HPDE6-E6E7 (cell line): ENCODE measurements at regions not wholly inside any gene's neighbourhood (a gene's known extent, or its start where the extent isn't known, plus 50 kb on each side); places are given as distances from the start of the nearest gene placed in this dataset.
"Not testable (repeated sequence)": the region's sequence is repeated elsewhere in the genome, so short reads cannot be mapped to it uniquely, and the experiment has no call there.

ENCODE experiments used
- DNase-seq: peaks from one replicate; pipeline ENCODE4 v3.0.0; 2011; ENCODE audit warnings: missing footprints; ENCODE audit errors: extremely low spot score

DNA sequence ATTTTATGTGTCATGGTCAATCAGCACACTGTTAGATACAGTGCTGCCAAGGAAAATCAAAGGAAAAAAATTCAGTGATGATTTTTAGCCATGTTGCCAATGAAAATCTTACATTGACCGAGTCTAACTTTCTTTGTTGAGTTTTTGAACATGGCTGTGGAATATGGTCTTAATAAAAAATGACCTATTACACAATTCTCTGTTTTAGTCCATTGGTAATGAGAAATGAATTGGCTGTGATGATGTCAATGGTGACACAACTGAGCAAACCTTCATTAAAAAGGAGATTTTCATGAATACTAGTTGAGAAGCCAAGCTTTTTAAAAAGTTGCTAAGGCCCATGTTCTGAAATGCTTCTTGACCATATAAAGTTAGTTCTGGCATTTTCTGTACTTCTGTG lies 225.9 kb upstream of the GYPA start:
- DNase-seq: no peak

DNA sequence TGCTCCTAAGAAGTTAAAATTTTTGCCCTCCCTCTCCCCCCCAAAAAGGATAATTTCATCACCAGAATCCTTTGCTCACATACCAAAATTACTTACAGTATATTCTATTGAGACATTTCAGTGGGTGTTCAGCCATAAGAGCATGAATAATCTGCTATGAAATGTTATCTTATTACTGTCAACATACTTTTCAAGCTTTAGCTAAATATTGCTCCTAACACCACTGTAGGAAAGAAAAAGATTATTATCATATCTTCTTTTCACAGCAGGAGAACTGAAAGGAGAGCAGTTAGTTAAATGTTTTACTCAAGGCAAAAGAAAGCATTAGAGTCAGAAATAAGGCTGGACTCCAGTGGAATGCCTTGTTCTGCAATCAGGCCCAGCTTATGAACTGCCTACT lies 231.0 kb upstream of the GYPA start:
- no peak for DNase-seq

DNA sequence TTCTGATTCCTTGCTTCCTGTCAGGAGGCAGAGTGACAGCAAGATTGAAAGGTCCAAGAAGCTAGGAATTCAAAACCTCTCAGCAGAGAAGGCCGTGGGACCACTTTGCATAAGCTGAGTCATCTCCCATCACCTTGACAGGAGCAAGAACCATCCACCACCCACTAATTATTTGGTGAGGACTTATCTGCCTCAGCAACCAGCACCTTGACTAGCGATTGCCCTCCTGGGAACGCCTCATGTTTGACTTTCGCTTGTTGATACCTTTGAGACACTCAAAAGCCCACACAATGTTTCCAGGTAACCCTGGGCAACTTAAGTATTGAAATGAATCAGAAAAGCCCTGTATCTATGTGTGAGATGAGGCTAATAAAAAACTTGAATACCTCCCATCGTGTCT lies 233.5 kb upstream of the GYPA start:
- DNase-seq: no peak

DNA sequence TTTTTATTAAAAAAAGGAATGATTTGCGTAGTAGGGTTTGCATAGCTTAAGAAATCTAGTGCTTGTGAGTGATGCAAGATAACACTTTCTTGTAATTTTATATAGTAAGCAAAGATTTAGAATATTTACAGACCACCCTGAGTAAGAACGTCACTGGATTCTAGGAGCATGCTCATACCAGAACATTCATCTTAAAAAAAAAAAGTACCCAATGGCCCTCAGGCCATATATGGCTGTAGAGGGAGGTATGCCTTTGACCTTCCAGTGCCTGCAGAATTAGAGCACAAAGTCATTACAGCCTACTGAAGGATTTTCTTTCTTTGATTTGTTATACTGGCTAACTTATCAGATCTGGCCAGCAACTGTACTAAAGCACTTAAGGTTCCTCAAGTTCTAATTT lies 236.3 kb upstream of the GYPA start:
- no peak for DNase-seq

DNA sequence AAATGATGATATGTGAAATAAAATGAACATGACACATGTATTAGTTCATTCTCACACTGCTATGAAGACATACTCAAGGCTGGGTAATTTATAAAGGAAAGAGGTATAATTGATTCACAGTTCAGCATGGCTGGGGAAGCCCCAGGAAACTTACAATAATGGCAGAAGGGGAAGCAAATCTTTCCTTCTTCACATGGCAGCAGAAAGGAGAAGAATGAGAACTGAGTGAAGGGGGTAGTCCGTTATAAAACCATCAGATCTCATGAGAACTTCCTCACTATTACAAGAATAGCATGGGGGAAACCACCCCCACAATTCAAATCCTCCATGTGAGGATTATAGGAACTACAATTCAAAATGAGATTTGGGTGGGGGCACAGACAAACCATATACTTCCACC lies 243.9 kb upstream of the GYPA start:
- DNase-seq: no peak

DNA sequence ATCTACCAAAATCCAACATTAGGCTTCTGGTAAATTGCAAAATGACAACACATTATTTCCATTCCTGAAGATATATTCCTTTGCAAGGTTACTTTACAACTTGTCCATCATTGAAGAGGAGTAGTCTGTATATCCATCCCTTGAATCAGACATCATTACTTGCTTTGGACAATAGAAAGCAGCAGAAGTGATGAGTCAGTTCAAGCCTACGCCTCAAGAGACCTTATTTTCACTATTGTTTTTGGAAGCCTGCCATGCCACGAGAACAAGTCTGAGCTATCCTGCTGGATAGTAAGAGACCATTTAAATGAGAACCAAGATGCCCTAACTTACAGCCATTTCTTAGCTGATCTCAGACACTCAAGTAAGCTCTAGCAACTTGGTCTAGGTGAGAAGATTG lies 246.0 kb upstream of the HHIP start:
- peak; percentile 63 for DNase-seq

DNA sequence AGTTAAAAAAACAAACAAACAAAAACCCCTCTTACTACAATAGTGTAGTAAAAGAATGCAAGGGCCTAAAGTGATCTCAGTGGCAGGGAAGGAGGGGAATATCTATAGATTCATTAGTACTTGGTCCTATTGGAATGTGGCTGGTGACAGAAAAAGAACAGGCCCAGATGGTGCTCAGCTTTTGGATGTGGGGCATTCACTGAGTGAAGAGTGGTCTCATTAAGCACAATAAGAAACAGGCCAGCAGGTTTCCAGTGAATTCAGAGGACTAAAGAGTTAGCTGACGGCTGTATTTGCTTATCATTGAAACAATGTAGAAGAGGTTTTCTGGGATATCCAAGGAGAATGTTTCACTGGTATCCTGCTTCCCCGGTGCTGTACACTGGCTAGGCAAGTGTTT lies 243.8 kb upstream of the HHIP start:
- no peak for DNase-seq

DNA sequence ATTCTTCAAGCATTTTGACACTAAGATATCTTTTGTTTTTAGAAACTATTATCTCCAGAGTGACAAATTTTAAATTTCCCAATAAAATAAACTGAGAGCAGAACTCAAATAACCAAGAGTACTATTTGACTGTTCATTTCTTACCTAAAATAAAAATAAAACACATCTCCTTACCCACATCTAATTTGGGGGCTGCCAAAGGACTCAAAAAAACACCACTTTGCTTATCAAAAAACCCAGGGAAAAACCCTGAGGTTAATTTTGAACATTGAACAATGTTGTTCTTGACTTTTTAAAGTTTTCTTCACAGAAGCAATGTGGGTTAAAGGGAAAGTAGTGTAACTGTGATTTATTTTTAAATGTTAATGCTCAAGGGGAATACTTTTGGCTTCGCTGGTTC lies 243.0 kb upstream of the HHIP start:
- DNase-seq: no peak

DNA sequence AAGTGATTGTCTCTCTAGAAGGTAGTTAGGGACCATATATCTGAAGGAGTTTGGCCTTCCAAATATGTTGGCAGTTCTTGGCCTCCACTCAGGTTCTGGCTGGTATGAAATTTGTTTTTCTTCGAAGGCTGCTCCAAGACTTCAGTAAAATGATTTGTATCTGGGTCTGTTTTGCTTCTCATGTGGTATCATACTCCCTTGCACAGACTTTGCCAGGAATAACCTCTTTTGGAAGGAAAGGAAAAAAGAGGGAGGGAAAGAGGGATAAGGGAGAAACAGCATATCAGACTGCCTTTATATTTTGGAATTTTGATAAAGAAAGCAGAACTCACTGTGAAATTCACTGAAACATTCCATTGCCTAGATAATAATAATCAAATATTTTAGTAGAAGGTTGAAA lies 242.1 kb upstream of the HHIP start:
- DNase-seq: no peak

DNA sequence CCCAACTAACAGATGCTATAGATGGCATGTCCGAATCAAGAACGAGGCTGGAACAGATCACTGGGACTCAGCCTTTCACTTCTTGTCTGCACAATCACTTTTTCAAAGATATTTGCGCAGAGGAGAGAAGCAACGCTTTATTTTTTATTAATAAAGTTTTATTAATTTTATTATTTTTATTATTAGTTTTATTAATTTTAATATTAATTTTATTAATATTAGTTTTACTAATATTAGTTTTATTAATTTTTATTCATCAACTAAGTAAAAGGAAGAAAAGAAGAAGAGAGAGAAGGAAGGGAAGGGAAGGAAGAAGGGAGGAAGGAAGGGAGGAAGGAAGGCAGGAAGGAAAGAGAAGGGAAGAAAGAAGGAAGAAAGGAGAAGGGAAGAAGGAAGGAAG lies 236.4 kb upstream of the HHIP start:
- DNase-seq: no peak

DNA sequence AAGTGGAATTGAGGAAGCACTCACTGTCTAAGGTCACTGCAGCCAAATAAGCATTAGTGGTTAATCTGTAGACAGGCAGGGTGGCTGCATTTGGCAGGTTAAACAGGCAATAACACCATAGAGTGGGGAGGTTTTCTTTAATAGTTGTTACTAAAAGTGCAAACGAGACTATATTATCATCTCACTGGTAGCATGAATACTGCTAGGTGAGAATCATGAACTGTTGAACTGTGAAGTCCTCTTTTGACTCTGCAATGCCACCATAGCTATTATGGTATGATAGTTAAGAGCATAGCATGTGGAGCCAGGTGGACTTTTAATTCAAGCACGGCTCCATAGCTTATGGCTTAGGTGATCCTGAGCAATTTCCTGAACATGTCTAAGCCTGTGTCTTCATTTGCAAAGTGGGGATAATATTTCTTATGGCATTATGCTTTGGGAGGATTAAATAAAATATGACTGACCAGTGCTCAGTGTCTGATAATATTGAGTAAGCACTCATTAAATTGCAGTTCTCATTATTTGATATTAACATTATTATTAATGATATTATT lies 235.6 kb upstream of the HHIP start:
- peak; percentile 33 for DNase-seq

DNA sequence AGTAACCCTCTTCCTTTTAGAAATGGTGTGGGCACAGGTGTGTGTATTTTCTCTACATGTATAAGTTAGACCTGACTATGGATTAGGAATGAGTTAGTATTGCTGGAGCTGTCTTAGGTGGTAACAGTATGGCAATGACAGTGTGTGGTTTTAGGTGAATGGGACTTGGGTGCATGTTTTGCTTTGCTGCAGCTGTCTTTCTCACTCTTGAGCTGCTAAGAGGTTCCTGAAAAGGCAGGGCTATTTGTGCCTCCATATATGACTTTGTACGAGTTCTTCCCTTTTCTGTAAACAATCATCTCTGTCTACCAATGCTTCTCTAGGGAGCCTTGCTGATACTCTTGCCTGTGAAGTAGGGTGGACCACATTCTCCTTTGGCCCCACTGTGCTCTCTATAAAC lies 234.8 kb upstream of the HHIP start:
- DNase-seq: no peak

DNA sequence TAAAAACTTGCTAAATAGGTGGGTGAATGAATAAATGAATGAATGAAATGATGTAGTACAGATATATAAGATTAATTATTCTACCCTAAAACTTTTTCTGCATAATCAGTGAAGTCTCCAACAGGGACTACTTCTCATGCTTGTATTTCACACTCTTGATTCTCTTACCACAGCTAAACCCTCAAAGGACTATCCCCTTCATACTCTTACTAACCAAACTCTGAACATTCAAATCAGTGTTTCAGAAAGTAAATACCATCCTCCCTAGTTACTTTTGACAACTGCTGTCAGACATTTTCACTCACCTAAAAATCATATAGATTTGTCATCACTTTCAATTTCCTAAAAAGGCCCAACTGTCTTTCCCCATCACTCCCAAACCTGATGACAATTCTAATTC lies 234.3 kb upstream of the HHIP start:
- DNase-seq: no peak

DNA sequence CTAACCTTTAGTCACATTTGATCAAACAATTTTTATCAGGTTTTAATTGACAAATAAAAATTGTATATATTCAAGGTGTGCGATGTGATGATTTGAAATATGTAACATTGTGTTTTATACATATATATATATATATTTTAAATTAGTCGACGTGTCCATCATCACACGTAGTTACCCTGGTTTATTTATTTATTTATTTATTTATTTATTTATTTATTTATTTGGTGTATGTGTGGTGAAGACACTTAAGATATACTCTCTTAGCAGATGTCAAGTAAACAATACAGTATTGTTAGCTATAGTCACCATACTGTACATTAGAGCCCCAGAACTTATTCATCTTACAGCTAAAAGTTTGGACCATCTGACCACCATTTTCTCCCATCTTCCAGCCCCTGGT lies 224.9 kb upstream of the HHIP start:
- DNase-seq: no peak

DNA sequence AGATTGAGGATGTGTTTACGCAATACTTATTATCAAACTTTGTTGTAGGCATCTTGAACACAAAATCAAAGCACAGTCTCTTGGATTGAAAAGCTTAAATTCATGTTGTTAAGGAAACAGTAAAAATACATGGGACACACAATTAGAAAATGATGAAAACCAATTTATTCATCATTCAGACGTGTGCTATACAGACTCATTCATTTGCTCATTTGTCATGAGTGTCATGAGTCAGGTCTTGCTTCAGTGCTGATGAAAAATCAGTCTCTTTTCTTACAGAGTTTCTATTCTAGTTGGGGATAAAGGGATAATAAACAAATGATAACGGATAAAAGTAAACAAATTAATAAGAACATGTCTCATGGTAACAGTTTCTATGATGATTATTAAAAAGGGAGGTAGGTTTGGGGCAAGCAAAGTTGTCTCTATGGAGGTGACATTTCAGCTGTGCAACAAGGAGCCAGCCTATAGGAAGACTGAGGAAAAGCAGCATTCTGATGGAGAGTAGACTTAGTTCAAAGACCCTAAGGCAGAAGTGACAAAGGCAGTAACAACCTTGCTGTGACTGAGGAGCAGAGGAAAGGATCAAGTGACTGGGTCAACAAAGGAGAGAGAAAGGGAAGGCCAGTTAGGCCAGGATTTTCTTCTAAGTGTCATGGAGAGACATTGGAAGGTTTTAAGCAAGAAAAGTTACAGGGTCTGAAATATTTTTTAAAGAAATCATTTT lies 224.0 kb upstream of the HHIP start:
- no peak for DNase-seq

DNA sequence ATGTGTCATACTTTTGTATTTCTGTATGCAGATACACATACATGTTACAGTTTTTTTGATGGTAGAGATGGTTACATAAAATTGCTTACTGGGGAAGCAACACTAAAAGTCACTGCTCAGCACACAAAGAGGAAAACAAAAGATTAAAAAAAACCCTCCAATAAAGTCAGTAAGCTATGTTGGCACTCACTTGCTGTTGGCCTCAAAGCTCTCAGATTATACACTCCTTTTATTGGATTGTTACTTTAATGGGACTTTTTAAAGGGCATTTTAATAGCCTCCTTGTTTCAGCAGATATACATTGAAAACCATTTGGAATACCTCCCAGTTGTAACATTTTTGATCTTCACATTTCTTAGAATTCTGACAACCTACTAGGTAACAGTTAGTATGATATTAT lies 222.0 kb upstream of the HHIP start:
- no peak for DNase-seq

DNA sequence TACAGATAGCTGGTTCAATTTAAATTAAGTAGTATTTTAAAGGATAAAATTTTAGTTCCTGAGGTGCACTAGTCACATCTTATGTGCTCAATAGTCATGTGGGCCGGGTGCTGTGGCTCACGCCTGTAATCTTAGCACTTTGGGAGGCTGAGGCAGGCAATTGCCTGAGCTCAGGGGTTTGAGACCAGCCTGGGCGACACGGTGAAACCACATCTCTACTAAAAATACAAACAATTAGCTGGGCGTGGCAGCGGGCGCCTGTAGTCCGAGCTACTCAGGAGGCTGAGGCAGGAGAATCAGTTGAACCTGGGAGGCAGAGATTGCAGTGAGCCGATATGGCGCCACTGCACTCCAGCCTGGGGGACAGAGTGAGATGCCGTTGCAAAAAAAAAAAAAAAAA lies 219.9 kb upstream of the HHIP start:
- DNase-seq: not testable (repeated sequence)

DNA sequence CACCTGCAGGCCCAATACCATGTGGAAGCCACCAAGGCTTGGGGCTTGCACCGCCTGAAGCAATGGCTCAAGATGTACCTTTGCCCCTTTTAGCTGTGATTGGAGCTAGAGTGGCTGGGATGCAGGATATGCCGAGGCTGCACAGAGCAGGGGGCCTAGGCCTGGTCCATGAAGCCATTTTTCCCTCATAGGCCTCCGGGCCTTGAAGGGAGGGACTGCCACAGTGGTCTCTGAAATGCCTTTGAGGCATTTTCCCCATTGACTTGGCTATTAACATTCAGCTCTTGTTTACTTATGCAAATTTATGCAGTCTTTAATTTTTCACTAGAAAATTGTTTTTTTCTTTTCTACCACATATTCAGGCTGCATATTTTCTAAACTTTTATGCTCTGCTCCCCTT lies 203.2 kb upstream of the HHIP start:
- no peak for DNase-seq

DNA sequence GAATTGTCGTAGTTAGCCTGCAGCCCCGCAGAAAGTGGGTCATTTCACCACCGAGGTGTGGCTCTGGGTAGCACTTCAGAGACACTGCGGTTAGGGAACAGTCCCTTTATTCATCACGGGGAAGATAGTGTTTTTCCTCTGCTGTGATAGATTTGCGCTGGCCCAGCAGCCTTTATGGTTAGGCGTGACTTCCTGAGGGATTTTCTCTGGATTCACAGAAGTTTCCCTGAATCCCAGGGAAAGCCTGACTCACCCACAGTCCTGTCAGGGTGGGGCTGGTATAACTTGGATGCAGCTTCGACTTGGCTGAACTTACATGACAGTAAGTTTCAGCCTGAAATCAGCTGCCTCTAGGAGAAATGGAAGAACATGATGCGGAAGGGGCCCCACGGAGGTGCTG lies 196.3 kb upstream of the HHIP start:
- DNase-seq: no peak

DNA sequence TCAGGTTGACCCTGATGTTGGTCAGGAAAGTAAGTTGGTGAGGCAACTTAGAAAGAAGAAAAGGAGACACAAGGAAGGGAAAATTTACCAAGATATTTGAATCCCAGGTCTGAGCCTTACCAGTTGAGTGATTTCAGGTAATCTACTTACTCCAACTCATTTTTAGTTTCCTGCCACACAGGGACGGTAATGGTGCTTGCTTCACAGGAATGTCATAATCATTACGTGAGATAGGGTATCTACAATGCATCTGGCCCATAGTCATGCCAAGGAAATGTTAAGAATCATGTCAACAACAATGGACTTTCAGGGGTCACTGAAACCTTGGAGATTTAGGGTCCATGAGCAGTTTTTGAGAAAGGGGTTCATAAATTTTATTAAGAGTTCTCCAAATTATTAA lies 195.4 kb upstream of the HHIP start:
- DNase-seq: no peak

DNA sequence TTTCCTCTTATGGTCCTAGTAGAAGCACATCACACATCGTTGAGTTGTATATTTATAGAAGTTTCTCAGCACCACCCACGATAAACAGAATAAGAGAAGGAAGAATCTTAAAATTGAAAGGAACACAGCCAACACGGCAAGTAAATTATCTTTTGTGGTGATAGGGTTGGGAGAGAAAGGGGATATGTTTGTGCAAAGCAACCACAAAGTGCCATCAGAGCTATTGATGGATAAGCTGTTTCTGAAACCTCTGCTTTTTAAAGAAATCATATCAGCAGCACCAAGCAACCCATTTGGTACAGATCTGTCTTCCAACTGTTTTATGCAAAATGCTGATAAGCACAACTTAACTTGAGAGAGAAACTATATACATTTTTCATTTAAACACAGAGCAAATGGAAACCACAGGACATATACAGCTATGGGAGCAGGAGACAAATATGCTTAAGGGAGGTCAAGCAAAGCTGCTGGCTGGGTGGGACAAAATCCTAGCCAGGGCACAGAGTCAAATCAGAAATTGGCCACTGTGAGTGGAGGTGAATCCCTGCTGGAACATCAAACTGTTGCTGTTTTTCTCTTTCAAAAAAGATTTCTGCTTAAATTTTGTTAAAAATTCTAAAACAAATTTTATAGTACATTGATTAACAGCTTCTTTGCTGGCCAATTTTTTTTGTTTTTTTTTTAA lies 194.0 kb upstream of the HHIP start:
- no peak for DNase-seq

DNA sequence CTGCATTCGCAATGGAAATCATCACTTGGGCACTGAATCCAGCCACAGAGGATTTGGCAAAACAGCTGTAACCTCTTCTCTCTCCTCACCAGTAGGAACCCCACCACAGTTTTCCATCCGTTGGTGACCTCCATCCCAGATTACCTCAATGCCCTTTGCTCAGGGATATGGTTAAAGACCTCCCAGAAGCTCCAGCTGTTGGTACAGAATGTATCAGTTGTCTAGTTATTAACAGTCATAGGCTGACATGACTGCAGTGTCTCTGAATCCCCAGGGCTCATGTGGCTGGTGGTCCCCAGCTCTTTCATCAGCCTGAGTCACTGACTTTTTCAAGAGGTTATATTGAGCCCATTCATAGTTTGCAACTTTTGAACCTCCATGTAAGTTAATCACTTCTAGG lies 189.8 kb upstream of the HHIP start:
- DNase-seq: no peak

DNA sequence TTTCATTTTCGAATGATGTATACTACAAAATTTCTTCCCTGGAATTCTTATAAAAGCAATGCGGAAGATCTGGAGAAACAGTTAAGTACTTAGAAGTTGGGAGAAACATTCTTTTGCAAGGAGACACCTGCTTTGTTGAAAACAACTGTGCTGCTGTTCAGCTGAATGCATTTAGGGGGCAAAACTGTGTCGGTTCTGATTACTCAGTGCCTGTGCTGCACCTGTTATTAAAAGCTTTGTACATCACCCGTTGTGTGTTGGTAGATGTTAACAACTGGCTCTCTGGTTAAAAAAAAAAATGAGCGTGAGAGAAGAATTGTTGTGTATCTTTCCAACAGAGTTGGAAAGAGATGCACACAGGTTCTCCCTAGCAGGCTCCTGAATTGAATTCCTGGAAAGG lies 184.1 kb upstream of the HHIP start:
- DNase-seq: no peak

DNA sequence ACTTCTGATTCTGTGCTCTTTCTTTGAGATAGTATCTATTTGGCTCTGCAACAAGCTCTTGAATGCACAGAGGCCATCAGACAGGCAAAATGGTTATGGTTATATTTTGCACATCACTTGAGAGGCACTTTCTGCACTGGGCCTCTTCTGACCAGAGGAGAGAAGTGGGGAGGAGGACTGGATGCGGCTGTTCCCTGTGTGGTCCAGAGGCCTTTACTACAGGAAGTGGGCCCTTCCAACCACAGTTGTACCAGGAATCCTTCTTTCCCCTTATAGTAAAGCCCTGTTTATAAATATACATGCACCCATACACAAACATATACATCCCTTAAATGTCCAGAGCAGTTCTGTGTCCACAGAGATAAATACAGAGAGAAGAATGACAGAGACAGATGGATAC lies 182.7 kb upstream of the HHIP start:
- DNase-seq: no peak
